ENCODE measurements at regions not wholly inside any gene's neighbourhood (a gene's known extent, or its start where the extent isn't known, plus 50 kb on each side); places are given as distances from the start of the nearest gene placed in this dataset.
A peak's percentile ranks its signal among the peaks of the same experiment; 100 is the strongest.

DNA sequence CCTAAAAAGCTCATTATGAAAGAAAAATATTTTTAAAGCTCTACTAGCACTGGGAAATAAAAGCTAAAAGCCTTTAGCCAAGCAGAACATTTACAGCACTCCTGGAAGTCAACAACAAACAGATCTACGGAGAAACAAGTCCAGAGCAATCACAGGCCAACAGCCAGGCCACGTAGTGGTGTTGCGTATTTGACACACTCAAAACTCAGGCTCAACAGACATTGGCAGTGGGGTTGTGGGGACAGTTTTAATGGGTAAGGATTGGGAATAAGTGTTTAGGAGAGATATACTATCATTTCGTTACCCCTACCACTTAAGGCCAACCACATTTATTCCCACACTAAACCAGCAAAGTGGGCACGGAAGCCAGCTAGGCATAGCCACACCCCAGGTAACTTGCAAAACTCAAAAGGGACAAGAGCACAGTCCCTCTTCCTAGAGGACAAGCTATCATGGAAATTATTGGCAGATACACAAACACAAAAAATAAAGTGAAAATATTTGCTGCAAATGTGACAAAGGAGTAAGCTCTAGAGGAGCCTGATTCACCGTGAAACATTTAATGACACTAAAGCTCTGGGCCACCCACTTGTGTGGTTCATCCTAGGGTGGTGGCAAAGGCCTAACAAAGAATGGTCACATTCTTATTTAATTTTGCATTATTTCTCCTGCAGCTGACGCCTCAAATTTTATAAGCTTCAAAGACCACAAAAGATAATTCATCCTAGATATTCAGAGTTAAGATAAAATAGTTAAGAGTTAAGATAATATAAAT lies 498.2 kb downstream of the TNS3 start:
- ATAC-seq: no peak
- Histone ChIP-seq H3K27me3 (no peaks in the 10 kb centered on the region), H3K36me3 (replicated peaks in 1 of 2; ENCODE audit: insufficient read depth in 1 of 2, low read depth in 2 of 2) (no peaks in the 10 kb centered on the region), H3K27ac (no peak overlapping the region), H3K4me1 (peaks cover 3% of the 10 kb centered on the region), H3K9me3 (no peaks in the 10 kb centered on the region), H3K4me3 (no peak overlapping the region)
- TF ChIP-seq POLR2A (IDR thresholded peaks at IDR 0.05): no peak
- TF ChIP-seq, protein P1, sequence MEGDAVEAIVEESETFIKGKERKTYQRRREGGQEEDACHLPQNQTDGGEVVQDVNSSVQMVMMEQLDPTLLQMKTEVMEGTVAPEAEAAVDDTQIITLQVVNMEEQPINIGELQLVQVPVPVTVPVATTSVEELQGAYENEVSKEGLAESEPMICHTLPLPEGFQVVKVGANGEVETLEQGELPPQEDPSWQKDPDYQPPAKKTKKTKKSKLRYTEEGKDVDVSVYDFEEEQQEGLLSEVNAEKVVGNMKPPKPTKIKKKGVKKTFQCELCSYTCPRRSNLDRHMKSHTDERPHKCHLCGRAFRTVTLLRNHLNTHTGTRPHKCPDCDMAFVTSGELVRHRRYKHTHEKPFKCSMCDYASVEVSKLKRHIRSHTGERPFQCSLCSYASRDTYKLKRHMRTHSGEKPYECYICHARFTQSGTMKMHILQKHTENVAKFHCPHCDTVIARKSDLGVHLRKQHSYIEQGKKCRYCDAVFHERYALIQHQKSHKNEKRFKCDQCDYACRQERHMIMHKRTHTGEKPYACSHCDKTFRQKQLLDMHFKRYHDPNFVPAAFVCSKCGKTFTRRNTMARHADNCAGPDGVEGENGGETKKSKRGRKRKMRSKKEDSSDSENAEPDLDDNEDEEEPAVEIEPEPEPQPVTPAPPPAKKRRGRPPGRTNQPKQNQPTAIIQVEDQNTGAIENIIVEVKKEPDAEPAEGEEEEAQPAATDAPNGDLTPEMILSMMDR (IDR thresholded peaks at IDR 0.05): no peak
- 87 to 94% methylated on average over 7 of the region's 7 CpGs for WGBS, 2 donors
- no peak for DNase-seq
- intact Hi-C loops (cut with DNase I): no loop called here

DNA sequence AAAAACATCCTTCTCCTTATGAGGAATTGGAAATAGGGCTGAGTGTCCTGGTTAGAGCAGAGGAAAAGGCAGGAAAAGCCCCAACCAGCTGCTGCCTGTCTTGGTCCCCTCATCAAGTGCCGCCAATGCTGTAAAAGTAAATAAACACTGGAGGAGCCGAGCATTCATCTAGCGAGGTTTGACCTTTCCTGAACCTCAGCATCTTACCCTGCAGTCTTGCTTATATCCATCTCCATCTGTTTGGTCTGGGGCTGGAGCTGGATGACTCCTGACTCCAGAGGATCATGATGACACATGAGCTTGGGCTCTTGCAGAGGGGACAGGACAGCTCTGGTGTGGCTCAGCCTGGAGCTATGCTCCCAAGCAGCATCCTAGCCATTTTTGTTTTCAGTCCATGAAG lies 501.1 kb downstream of the TNS3 start:
- Histone ChIP-seq H3K9me3 (no peaks in the 10 kb centered on the region), H3K4me1 (no peaks in the 10 kb centered on the region), H3K27me3 (no peaks in the 10 kb centered on the region), H3K36me3 (replicated peaks in 1 of 2; ENCODE audit: insufficient read depth in 1 of 2, low read depth in 2 of 2) (no peaks in the 10 kb centered on the region), H3K27ac (no peak overlapping the region), H3K4me3 (no peak overlapping the region)
- DNase-seq (no peak), ATAC-seq (no peak)
- whole genome bisulfite sequencing, 2 donors: 77 to 85% methylated on average over 3 of the region's 3 CpGs
- intact Hi-C loops (cut with DNase I): no loop called here
- TF ChIP-seq, protein P1 (IDR thresholded peaks at IDR 0.05): no peak
- no peak for TF ChIP-seq POLR2A (IDR thresholded peaks at IDR 0.05)

DNA sequence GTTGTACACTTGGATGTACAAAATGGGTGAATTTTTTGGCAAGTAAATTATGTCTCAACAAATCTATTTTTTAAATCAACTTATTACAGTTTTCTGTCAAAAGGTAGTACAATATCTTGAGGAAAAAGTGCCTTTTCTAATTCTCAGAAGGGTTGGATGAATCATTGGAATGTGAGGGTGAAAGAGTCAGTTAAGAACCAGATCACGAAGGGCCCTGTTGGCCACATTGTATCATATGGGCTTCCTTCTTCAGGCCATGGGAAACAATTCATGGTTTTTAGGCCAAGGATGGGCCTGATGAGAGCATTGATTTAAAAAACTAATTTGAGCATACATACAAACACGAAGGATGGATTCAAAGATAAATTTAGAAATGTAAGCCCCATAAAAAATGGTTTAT lies 503.7 kb downstream of the TNS3 start:
- no peak for ATAC-seq
- TF ChIP-seq POLR2A (IDR thresholded peaks at IDR 0.05): no peak
- TF ChIP-seq, protein P1 (IDR thresholded peaks at IDR 0.05): no peak
- no peak overlapping the region for H3K27ac ChIP-seq
- 89 to 92% methylated on average over 2 of the region's 2 CpGs for WGBS, 2 donors
- H3K9me3 ChIP-seq: no peaks in the 10 kb centered on the region
- no peaks in the 10 kb centered on the region for H3K36me3 ChIP-seq (replicated peaks in 1 of 2; ENCODE audit: insufficient read depth in 1 of 2, low read depth in 2 of 2)
- no peaks in the 10 kb centered on the region for H3K27me3 ChIP-seq
- peaks cover 13% of the 10 kb centered on the region for H3K4me1 ChIP-seq
- no peak overlapping the region for H3K4me3 ChIP-seq
- intact Hi-C loops (cut with DNase I): no loop called here
- no peak for DNase-seq

DNA sequence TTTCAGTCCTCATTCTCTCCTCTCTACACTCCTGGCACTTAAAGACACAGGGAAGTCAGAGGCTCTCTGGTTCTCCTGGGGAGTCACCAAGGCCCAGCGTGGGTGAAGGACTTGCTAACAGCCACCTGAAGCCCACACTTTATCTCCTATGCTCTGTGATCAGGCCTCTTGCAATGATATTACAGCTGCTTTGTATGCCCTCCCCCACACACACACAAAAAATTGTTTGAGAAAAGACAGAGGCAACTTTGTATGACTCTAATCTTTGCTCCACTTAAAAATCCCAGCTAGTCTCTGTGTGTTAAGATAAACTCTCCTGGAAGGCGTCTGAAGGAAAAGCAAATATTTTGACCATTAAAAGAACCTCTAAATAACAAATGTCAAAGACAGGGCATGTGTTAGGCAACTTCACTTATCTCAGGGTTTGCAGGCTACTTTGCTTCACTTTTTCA lies 507.2 kb downstream of the TNS3 start:
- WGBS, 2 donors: 2 to 14% methylated on average over 2 of the region's 2 CpGs
- TF ChIP-seq, protein P1 (IDR thresholded peaks at IDR 0.05): no peak
- no peak for TF ChIP-seq POLR2A (IDR thresholded peaks at IDR 0.05)

DNA sequence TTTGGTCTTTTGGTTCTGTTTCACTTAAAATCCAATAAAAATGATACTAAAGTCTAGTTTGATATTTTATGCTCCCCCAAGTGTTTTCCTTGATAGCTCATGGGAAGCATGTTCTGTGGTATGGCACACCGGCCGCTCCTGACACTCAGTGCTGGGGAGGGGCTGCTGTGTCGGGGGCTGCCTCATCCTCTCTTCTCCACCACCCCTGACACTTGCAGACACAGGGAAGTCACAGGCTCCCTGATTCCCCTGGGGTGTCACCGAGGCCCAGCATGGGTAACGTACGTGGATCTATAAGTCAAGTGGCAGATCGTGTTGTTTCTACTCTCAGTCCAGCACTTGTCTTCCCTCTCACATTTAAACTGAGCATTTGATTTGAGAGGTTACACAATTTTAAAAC lies 508.6 kb downstream of the TNS3 start:
- 94 to 96% methylated on average over 7 of the region's 7 CpGs for WGBS, 2 donors
- DNase-seq (no peak), ATAC-seq (no peak)
- H3K4me3 ChIP-seq: no peak overlapping the region
- H3K36me3 ChIP-seq (replicated peaks in 1 of 2; ENCODE audit: insufficient read depth in 1 of 2, low read depth in 2 of 2): no peaks in the 10 kb centered on the region
- H3K27ac ChIP-seq: no peak overlapping the region
- intact Hi-C loops (cut with DNase I): no loop called here
- peaks cover 0 to under 1% (median 0%) of the 10 kb centered on the region in 3 donors for H3K9me3 ChIP-seq
- TF ChIP-seq, protein P1 (IDR thresholded peaks at IDR 0.05): no peak
- no peak for TF ChIP-seq POLR2A (IDR thresholded peaks at IDR 0.05)
- H3K4me1 ChIP-seq: peaks cover 13% of the 10 kb centered on the region
- H3K27me3 ChIP-seq: no peaks in the 10 kb centered on the region

More for the DNA sequence above, 507.2 kb downstream of the TNS3 start:
- Histone ChIP-seq H3K27ac (no peak overlapping the region), H3K4me1 (peaks cover 13% of the 10 kb centered on the region), H3K27me3 (no peaks in the 10 kb centered on the region), H3K4me3 (no peak overlapping the region), H3K9me3 (no peaks in the 10 kb centered on the region), H3K36me3 (replicated peaks in 1 of 2; ENCODE audit: insufficient read depth in 1 of 2, low read depth in 2 of 2) (no peaks in the 10 kb centered on the region)
- DNase-seq (no peak), ATAC-seq (peak; percentile 38)
- intact Hi-C loops (cut with DNase I): no loop called here
